ENCODE measurements at regions not wholly inside any gene's neighbourhood (a gene's known extent, or its start where the extent isn't known, plus 50 kb on each side); places are given as distances from the start of the nearest gene placed in this dataset.

GRCh38 chr2:129849559-129850160 is 129.8 kb upstream of the RAB6C start:
- no peak overlapping the region for H3K4me3 ChIP-seq
- H3K9me3 ChIP-seq: no peaks in the 10 kb centered on the region
- no peak overlapping the region for H3K27ac ChIP-seq
- peak; percentile 23 to 57 (median 42) for TF ChIP-seq CTCF (IDR thresholded peaks at IDR 0.05)
- no peaks in the 10 kb centered on the region for H3K36me3 ChIP-seq
- no peaks in the 10 kb centered on the region for H3K4me1 ChIP-seq
- DNase-seq (ENCODE audit: low spot score in 2 of 2): no peak
- intact Hi-C loops (cut with DNase I): no loop called here
- H3K27me3 ChIP-seq: no peaks in the 10 kb centered on the region

- H3K27me3 ChIP-seq: no peaks in the 10 kb centered on the region
- no peak overlapping the region for H3K27ac ChIP-seq
- no peaks in the 10 kb centered on the region for H3K36me3 ChIP-seq
- intact Hi-C loops (cut with DNase I): no loop called here
- no peak for DNase-seq (ENCODE audit: low spot score in 2 of 2)
- H3K4me3 ChIP-seq: no peak overlapping the region
- TF ChIP-seq CTCF (IDR thresholded peaks at IDR 0.05): no peak
- no peaks in the 10 kb centered on the region for H3K4me1 ChIP-seq
- H3K9me3 ChIP-seq: no peaks in the 10 kb centered on the region
Observed at GRCh38 chr2:129857200-129857599, 122.3 kb upstream of the RAB6C start.

GRCh38 chr2:129859175-129859574 is 120.3 kb upstream of the RAB6C start:
- intact Hi-C loops (cut with DNase I): no loop called here
- Histone ChIP-seq H3K27ac (no peak overlapping the region), H3K36me3 (no peaks in the 10 kb centered on the region), H3K9me3 (no peaks in the 10 kb centered on the region), H3K27me3 (no peaks in the 10 kb centered on the region), H3K4me3 (no peak overlapping the region), H3K4me1 (no peaks in the 10 kb centered on the region)
- DNase-seq (ENCODE audit: low spot score in 2 of 2): no peak
- TF ChIP-seq CTCF (IDR thresholded peaks at IDR 0.05): no peak

GRCh38 chr2:129860088-129860487 is 119.4 kb upstream of the RAB6C start:
- no peak for DNase-seq (ENCODE audit: low spot score in 2 of 2)
- Histone ChIP-seq H3K9me3 (no peaks in the 10 kb centered on the region), H3K4me1 (no peaks in the 10 kb centered on the region), H3K27ac (no peak overlapping the region), H3K27me3 (no peaks in the 10 kb centered on the region), H3K4me3 (no peak overlapping the region), H3K36me3 (no peaks in the 10 kb centered on the region)
- TF ChIP-seq CTCF (IDR thresholded peaks at IDR 0.05): no peak
- intact Hi-C loops (cut with DNase I): no loop called here

GRCh38 chr2:129861666-129862288 is 117.7 kb upstream of the RAB6C start:
- Histone ChIP-seq H3K4me1 (no peaks in the 10 kb centered on the region), H3K4me3 (no peak overlapping the region), H3K27ac (no peak overlapping the region), H3K27me3 (no peaks in the 10 kb centered on the region), H3K36me3 (no peaks in the 10 kb centered on the region), H3K9me3 (no peaks in the 10 kb centered on the region)
- intact Hi-C loops (cut with DNase I): no loop called here
- no peak for TF ChIP-seq CTCF (IDR thresholded peaks at IDR 0.05)
- no peak for DNase-seq (ENCODE audit: low spot score in 2 of 2)
